ENCODE measurements at regions not wholly inside any gene's neighbourhood (a gene's known extent, or its start where the extent isn't known, plus 50 kb on each side); places are given as distances from the start of the nearest gene placed in this dataset.
A peak's percentile ranks its signal among the peaks of the same experiment; 100 is the strongest.

DNA sequence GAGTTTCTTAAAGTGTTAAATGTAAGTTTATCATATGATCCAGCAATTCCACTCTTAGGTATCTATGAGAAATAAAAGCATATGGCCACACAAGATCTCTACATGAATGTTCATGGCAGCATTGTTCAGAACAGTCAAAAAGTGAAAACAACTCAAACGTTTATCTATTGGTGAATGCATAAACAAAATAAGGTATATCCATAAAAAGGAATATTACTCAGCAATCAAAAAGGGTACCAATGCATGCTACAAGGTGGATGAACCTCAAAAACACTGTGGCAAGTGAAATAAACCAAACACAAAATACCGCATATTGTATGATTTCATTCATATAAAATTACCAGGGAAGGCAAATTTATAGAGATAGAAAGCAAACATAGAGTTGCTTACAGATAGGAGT, 337.6 kb downstream of the PIK3C3 start:
- TF ChIP-seq SPI1 (IDR thresholded peaks at IDR 0.05; ENCODE audit: low read depth, low read length) (no peak), POLR2A (IDR thresholded peaks at IDR 0.05; ENCODE audit: low read depth, low read length) (no peak), POU2F2 (IDR thresholded peaks at IDR 0.05; ENCODE audit: low read depth, low read length) (no peak), PAX5 (IDR thresholded peaks at IDR 0.05; ENCODE audit: insufficient read depth, low read length, severe bottlenecking) (no peak), TAF1 (IDR thresholded peaks at IDR 0.05; ENCODE audit: low read depth, low read length) (no peak), POLR2AphosphoS5 (IDR thresholded peaks at IDR 0.05; ENCODE audit: low read depth, low read length) (no peak)
- no peak for FAIRE-seq
- no peak for DNase-seq (ENCODE audit: insufficient read length, low spot score)

GRCh38 chr18:42296192-42296591, 341.2 kb downstream of the PIK3C3 start:
- FAIRE-seq (no peak), DNase-seq (ENCODE audit: insufficient read length, low spot score) (no peak)
- no peak for TF ChIP-seq PAX5 (IDR thresholded peaks at IDR 0.05; ENCODE audit: insufficient read depth, low read length, severe bottlenecking)
- no peak for TF ChIP-seq POLR2A (IDR thresholded peaks at IDR 0.05; ENCODE audit: low read depth, low read length)
- TF ChIP-seq TAF1 (IDR thresholded peaks at IDR 0.05; ENCODE audit: low read depth, low read length) = no peak
- TF ChIP-seq SPI1 (IDR thresholded peaks at IDR 0.05; ENCODE audit: low read depth, low read length) = no peak
- TF ChIP-seq POLR2AphosphoS5 (IDR thresholded peaks at IDR 0.05; ENCODE audit: low read depth, low read length) = no peak
- TF ChIP-seq POU2F2 (IDR thresholded peaks at IDR 0.05; ENCODE audit: low read depth, low read length) = no peak

DNA sequence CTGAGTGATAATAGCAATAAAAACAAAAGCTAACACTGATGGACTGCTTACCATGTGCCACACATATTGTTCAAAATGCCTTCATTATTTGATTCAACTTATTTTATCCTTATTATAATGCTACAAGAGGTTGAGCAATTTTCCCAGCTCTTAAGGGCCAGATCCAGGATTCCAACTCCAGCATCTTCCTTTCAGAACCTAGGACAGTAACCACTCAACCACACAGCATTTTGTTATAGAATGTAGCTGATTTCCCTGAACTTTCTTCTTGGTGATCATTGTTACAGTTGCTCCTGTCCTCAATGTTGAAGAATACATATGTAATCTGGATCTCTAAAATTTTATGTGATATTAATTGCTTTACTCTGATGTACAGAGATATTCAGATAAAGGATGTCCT, 341.7 kb downstream of the PIK3C3 start:
- FAIRE-seq (no peak), DNase-seq (ENCODE audit: insufficient read length, low spot score) (no peak)
- TF ChIP-seq POU2F2 (IDR thresholded peaks at IDR 0.05; ENCODE audit: low read depth, low read length) (no peak), PAX5 (IDR thresholded peaks at IDR 0.05; ENCODE audit: insufficient read depth, low read length, severe bottlenecking) (no peak), POLR2A (IDR thresholded peaks at IDR 0.05; ENCODE audit: low read depth, low read length) (no peak), SPI1 (IDR thresholded peaks at IDR 0.05; ENCODE audit: low read depth, low read length) (no peak), POLR2AphosphoS5 (IDR thresholded peaks at IDR 0.05; ENCODE audit: low read depth, low read length) (no peak), TAF1 (IDR thresholded peaks at IDR 0.05; ENCODE audit: low read depth, low read length) (no peak)

DNA sequence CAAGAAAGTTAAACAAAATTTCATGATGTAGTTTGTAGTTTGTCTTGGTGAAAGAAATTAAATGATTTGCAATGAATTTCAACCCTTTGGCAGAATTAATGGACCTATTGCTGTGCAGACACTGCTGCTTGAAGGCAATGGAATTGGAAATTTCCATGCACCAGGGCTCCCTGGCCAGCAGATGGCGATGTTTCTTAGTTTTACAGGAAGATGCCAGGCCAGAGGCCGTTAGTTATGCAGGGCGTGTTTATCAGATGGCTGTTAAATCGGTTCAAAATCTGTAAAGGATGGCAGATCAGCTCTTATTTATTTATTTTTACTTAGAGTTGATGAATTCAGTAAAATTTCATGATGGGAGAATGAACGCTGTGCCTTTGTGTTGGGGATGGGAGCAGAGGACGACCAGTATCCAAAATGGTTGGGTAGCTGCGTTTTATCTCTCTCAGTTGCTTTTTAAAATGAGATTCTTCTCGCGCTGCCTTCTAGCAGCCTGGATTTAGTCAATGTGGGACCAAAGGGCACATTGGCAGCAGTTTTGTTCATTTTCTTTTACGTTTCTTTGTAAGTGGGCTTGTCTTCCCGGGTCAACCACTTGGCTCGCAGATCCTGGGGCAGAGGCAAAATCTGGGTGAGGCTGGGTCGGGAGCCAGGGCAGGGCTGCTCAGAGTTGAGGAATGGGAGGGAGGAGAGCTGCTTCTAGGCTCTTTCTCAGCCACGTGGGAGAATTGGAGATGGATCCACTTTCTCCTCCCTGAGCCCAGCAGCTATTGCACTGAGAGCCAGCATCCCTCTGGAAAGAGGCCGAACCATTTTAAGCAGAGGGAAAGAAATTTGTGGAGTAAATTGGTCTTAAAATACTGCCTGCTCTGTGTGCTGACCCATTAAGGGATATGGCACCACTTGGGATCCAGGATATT, 344.0 kb downstream of the PIK3C3 start:
- DNase-seq (ENCODE audit: insufficient read length, low spot score) (peak; percentile 21), FAIRE-seq (peak; percentile 75)
- TF ChIP-seq POLR2AphosphoS5 (IDR thresholded peaks at IDR 0.05; ENCODE audit: low read depth, low read length) = no peak

DNA sequence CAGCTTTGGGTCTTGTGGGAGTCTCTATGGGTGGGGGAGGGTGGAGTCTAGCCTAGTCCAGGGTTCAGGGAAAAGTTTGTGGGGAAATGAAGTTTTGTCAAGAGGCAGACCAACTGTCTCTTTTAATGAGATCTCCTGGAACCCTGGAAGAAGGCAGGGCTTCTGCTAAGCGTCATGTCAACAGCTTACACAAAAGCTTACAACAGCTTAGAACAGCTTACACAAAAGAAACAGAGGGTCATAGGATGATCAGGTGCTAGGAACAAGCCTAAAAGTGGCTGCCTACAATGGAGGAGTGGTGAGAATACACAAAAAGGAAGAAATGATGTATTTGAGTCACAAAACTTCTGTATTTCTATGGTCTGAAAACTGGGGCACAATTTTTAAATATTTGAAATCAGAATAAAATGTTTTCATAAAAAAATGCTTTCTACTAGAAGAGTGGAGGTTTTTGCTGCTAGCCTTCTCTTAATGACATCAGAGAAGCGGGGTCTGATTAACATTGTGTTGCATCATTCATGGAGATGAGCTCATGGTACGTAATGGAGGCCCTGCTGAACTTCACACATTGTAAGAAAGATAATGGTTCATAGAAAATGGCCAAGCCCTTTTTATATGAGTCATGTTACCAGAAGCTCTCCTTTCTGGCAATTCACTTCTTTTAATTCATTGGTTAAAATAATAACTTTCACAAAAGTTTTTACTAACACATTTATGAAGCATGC, 351.0 kb downstream of the PIK3C3 start:
- no peak for DNase-seq (ENCODE audit: insufficient read length, low spot score)
- TF ChIP-seq POLR2A (IDR thresholded peaks at IDR 0.05; ENCODE audit: low read depth, low read length) (no peak), POU2F2 (IDR thresholded peaks at IDR 0.05; ENCODE audit: low read depth, low read length) (no peak), POLR2AphosphoS5 (IDR thresholded peaks at IDR 0.05; ENCODE audit: low read depth, low read length) (no peak), TAF1 (IDR thresholded peaks at IDR 0.05; ENCODE audit: low read depth, low read length) (no peak), PAX5 (IDR thresholded peaks at IDR 0.05; ENCODE audit: insufficient read depth, low read length, severe bottlenecking) (no peak), SPI1 (IDR thresholded peaks at IDR 0.05; ENCODE audit: low read depth, low read length) (no peak)
- no peak for FAIRE-seq

- no peak for FAIRE-seq
- TF ChIP-seq PAX5 (IDR thresholded peaks at IDR 0.05; ENCODE audit: insufficient read depth, low read length, severe bottlenecking) (no peak), TAF1 (IDR thresholded peaks at IDR 0.05; ENCODE audit: low read depth, low read length) (no peak), POU2F2 (IDR thresholded peaks at IDR 0.05; ENCODE audit: low read depth, low read length) (no peak)
Measured at GRCh38 chr18:42306594-42306980, 351.6 kb downstream of the PIK3C3 start.

DNA sequence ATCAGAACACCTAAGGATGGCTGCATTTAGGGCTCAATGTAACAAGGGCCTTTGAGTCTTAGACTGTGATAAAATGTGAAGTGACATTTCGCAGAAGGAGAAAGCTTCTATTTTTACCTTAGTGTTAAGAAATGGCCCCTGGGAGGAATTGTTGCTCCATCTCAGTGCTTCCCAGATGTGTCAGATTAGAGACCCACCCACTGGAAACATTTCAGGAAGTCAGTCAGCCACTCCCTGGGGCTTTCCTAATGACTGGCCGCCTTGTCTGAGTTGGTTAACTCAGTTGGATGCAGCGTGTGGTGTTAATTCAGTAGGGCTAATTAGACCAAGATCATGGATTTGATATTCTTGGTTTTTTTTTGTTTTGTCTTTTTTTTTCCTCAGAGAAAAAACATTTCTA, 355.9 kb downstream of the PIK3C3 start:
- DNase-seq (ENCODE audit: insufficient read length, low spot score) (no peak), FAIRE-seq (no peak)
- TF ChIP-seq PAX5 (IDR thresholded peaks at IDR 0.05; ENCODE audit: insufficient read depth, low read length, severe bottlenecking) (no peak), SPI1 (IDR thresholded peaks at IDR 0.05; ENCODE audit: low read depth, low read length) (no peak), POU2F2 (IDR thresholded peaks at IDR 0.05; ENCODE audit: low read depth, low read length) (no peak), TAF1 (IDR thresholded peaks at IDR 0.05; ENCODE audit: low read depth, low read length) (no peak), POLR2AphosphoS5 (IDR thresholded peaks at IDR 0.05; ENCODE audit: low read depth, low read length) (no peak), POLR2A (IDR thresholded peaks at IDR 0.05; ENCODE audit: low read depth, low read length) (no peak)

More at GRCh38 chr18:42306594-42306980, 351.6 kb downstream of the PIK3C3 start:
- DNase-seq (ENCODE audit: insufficient read length, low spot score) = no peak

- no peak for FAIRE-seq
- TF ChIP-seq POLR2AphosphoS5 (IDR thresholded peaks at IDR 0.05; ENCODE audit: low read depth, low read length) (no peak), POU2F2 (IDR thresholded peaks at IDR 0.05; ENCODE audit: low read depth, low read length) (no peak), PAX5 (IDR thresholded peaks at IDR 0.05; ENCODE audit: insufficient read depth, low read length, severe bottlenecking) (no peak)
Measured at GRCh38 chr18:42326752-42327151, 371.7 kb downstream of the PIK3C3 start.

GRCh38 chr18:42328931-42329330, 373.9 kb downstream of the PIK3C3 start:
- TF ChIP-seq POU2F2 (IDR thresholded peaks at IDR 0.05; ENCODE audit: low read depth, low read length) (no peak), TAF1 (IDR thresholded peaks at IDR 0.05; ENCODE audit: low read depth, low read length) (no peak), POLR2AphosphoS5 (IDR thresholded peaks at IDR 0.05; ENCODE audit: low read depth, low read length) (no peak), SPI1 (IDR thresholded peaks at IDR 0.05; ENCODE audit: low read depth, low read length) (no peak)
- FAIRE-seq = no peak
- DNase-seq (ENCODE audit: insufficient read length, low spot score) = no peak

More at GRCh38 chr18:42326752-42327151, 371.7 kb downstream of the PIK3C3 start:
- DNase-seq (ENCODE audit: insufficient read length, low spot score) = no peak

DNA sequence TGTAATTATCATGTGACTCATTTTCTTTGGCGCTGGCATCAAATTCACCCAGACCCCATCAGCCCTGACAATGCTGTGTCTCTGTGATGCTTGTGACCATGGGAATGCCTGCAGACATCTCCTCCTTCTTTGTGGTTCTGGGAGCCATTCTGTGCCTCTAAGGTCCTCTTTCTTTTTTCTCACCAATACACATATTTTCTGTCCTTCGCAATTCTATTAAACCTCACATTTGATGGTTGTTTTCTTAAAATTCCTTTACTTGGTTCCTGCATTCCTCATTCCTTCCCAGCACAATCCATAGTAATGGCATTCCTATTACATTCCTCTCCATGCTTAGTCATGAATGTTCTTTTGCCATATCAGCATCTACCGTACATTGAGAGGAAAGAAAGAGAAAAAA, 375.3 kb downstream of the PIK3C3 start:
- TF ChIP-seq PAX5 (IDR thresholded peaks at IDR 0.05; ENCODE audit: insufficient read depth, low read length, severe bottlenecking) (no peak), POU2F2 (IDR thresholded peaks at IDR 0.05; ENCODE audit: low read depth, low read length) (no peak), POLR2AphosphoS5 (IDR thresholded peaks at IDR 0.05; ENCODE audit: low read depth, low read length) (no peak), TAF1 (IDR thresholded peaks at IDR 0.05; ENCODE audit: low read depth, low read length) (no peak), POLR2A (IDR thresholded peaks at IDR 0.05; ENCODE audit: low read depth, low read length) (no peak), SPI1 (IDR thresholded peaks at IDR 0.05; ENCODE audit: low read depth, low read length) (no peak)
- no peak for FAIRE-seq
- no peak for DNase-seq (ENCODE audit: insufficient read length, low spot score)
